GM18861 (cell line): ENCODE measurements at regions not wholly inside any gene's neighbourhood (a gene's known extent, or its start where the extent isn't known, plus 50 kb on each side); places are given as distances from the start of the nearest gene placed in this dataset.
A peak's percentile ranks its signal among the peaks of the same experiment; 100 is the strongest.
"Not testable (repeated sequence)": the region's sequence is repeated elsewhere in the genome, so short reads cannot be mapped to it uniquely, and the experiment has no call there.

Experiments used
- ATAC-seq: cut with Tn5 transposase; IDR thresholded peaks from one replicate; pipeline ENCODE4 v1.9.1; 2021; ENCODE audit not compliant: unreplicated experiment

- no peak for ATAC-seq
These were observed 78.8 kb upstream of the ATP5PO start for GRCh38 chr21:33994373-33994772.

- no peak for ATAC-seq
These were observed 78.0 kb upstream of the ATP5PO start for GRCh38 chr21:33993286-33994231.

GRCh38 chr21:33992412-33992811 lies 76.8 kb upstream of the ATP5PO start:
- ATAC-seq: not testable (repeated sequence)

- ATAC-seq: no peak
These were observed 75.5 kb upstream of the ATP5PO start for GRCh38 chr21:33991133-33991532.

GRCh38 chr21:33989440-33989839 lies 73.8 kb upstream of the ATP5PO start:
- ATAC-seq: no peak

- ATAC-seq: no peak
These were observed 72.8 kb upstream of the ATP5PO start for GRCh38 chr21:33988237-33989017.

- no peak for ATAC-seq
These were observed 71.9 kb upstream of the ATP5PO start for GRCh38 chr21:33987461-33987860.

GRCh38 chr21:33985117-33986050 lies 69.8 kb upstream of the ATP5PO start:
- no peak for ATAC-seq

GRCh38 chr21:33984021-33984481 lies 68.4 kb upstream of the ATP5PO start:
- ATAC-seq: no peak

- no peak for ATAC-seq
These were observed 65.9 kb upstream of the ATP5PO start for GRCh38 chr21:33981391-33982101.

- no peak for ATAC-seq
These were observed 64.8 kb upstream of the ATP5PO start for GRCh38 chr21:33980276-33980916.

- ATAC-seq: no peak
These were observed 63.0 kb upstream of the ATP5PO start for GRCh38 chr21:33978585-33978984.

GRCh38 chr21:33977721-33978369 lies 62.2 kb upstream of the ATP5PO start:
- no peak for ATAC-seq

GRCh38 chr21:33977017-33977720 lies 61.6 kb upstream of the ATP5PO start:
- ATAC-seq: no peak

- ATAC-seq: peak; percentile 29
These were observed 60.7 kb upstream of the ATP5PO start for GRCh38 chr21:33976082-33977016.

GRCh38 chr21:33975548-33976081 lies 60.0 kb upstream of the ATP5PO start:
- ATAC-seq: peak; percentile 83
